ENCODE measurements at regions not wholly inside any gene's neighbourhood (a gene's known extent, or its start where the extent isn't known, plus 50 kb on each side); places are given as distances from the start of the nearest gene placed in this dataset.

- no peak overlapping the region for H4K91ac ChIP-seq (ENCODE audit: insufficient read depth, low read depth, low read length)
- H4K20me1 ChIP-seq (ENCODE audit: insufficient read depth, low read length) = no peaks in the 10 kb centered on the region
- peak overlapping the region; percentile 29; the same call in 1 of the 2 replicates for H2BK20ac ChIP-seq (ENCODE audit: low read depth, low read length)
- no peak overlapping the region for H2AK5ac ChIP-seq (ENCODE audit: low read depth, low read length)
- ATAC-seq (ENCODE audit: low read depth) (peak; percentile 94), DNase-seq (peak; percentile 98)
- H3K36me3 ChIP-seq (ENCODE audit: control insufficient read depth, insufficient read depth, low read length) = no peaks in the 10 kb centered on the region
- ChIA-PET CTCF (interaction anchor here (0.7 kb wide), 1 partner anchor 666 kb away, joined by 5 read pairs; no protein-coding TSS in a partner anchor), POLR2A (ENCODE audit: unreplicated experiment) (no interaction called here)
- no peak overlapping the region for H3K18ac ChIP-seq (ENCODE audit: low read depth, low read length)
- no peak overlapping the region for H2BK15ac ChIP-seq (ENCODE audit: low read depth, low read length)
- H2BK120ac ChIP-seq (ENCODE audit: low read depth, low read length) = peak overlapping the region; percentile 47
- intact Hi-C loops (cut with micrococcal nuclease) (loop anchor here (10.0 kb wide), 2 partner anchors 289 to 659 kb away; partner anchors contain the start of gene RYBP), dilution Hi-C loops (cut with HindIII; ENCODE audit: low sequenced_read_pairs, unreplicated experiment) (no loop called here), in situ Hi-C loops (cut with MboI; ENCODE audit: low sequenced_read_pairs) (no loop called here)
- peaks cover 1% of the 10 kb centered on the region; the same call in 1 of the 2 replicates for H3K4me1 ChIP-seq (ENCODE audit: control insufficient read depth, insufficient read depth, low read length)
- peak overlapping the region; percentile 15; the same call in 1 of the 2 replicates for H3K27ac ChIP-seq (ENCODE audit: insufficient read depth, low read length)
- no peak overlapping the region; the same call in 1 of the 2 replicates for H3K4me2 ChIP-seq (ENCODE audit: low read depth, low read length)
- H4K5ac ChIP-seq (ENCODE audit: low read depth, low read length) = no peak overlapping the region
- no peak overlapping the region for H3K4ac ChIP-seq (ENCODE audit: low read depth, low read length)
- no peak overlapping the region for H3K23ac ChIP-seq (ENCODE audit: low read depth, low read length)
- no peaks in the 10 kb centered on the region for H3K79me1 ChIP-seq (ENCODE audit: low read depth in 1 of 2, low read length in 2 of 2)
- no peak overlapping the region for H3K14ac ChIP-seq (replicated peaks; ENCODE audit: low read depth, low read length)
- H3K9me1 ChIP-seq (ENCODE audit: insufficient read depth, low read length) = no peaks in the 10 kb centered on the region; the same call in 1 of the 2 replicates
- H3K9ac ChIP-seq (ENCODE audit: low read depth, low read length) = no peak overlapping the region
- peak; percentile 13; the same call in 1 of the 2 replicates for TF ChIP-seq RAD21 (IDR thresholded peaks at IDR 0.05; ENCODE audit: low read length)
- no peak for TF ChIP-seq RCOR1 (IDR thresholded peaks at IDR 0.05; ENCODE audit: insufficient replicate concordance, low read length)
- no peak for TF ChIP-seq SMC3 (IDR thresholded peaks at IDR 0.05; ENCODE audit: low read depth, low read length)
- no peak for TF ChIP-seq CTCF (conservative IDR thresholded peaks at IDR 0.05; ENCODE audit: low read depth, low read length)
- no peak for TF ChIP-seq RFX5 (IDR thresholded peaks at IDR 0.05; ENCODE audit: low read depth, low read length)
- TF ChIP-seq CHD1 (IDR thresholded peaks at IDR 0.05; ENCODE audit: low read depth, low read length) = no peak
- no peak for TF ChIP-seq MXI1 (IDR thresholded peaks at IDR 0.05; ENCODE audit: borderline replicate concordance, low read depth, low read length)
- TF ChIP-seq POLR2A (IDR thresholded peaks at IDR 0.05; ENCODE audit: low read depth, low read length) = no peak
- peak; percentile 64 for TF ChIP-seq FOS (IDR thresholded peaks at IDR 0.05; ENCODE audit: low read depth, low read length)
- 0 out of 2 replicates have a peak, but pooled peaks have one; percentile 33 for TF ChIP-seq BHLHE40 (IDR thresholded peaks at IDR 0.05; ENCODE audit: low read depth, low read length)
- 2% methylated on average over 5 of the region's 12 CpGs; no CpG with 5 or more reads in 1 of the 2 experiments for WGBS, 2 experiments (ENCODE audit: extremely low coverage in 2 of 2, insufficient read length in 1 of 2)
- no TSS peak for BruUV-seq (replicated peaks)
- H3K56ac ChIP-seq (ENCODE audit: extremely low read depth, insufficient read depth, low read length) = no peak overlapping the region; the same call in 1 of the 2 replicates
- peaks cover 2% of the 10 kb centered on the region; the same call in 1 of the 2 replicates for H3K9me3 ChIP-seq (ENCODE audit: control insufficient read depth, insufficient read depth, low read length)
- peak overlapping the region in 1 of 2 experiments; percentile 42; a peak in 1 of 4 replicates for H4K8ac ChIP-seq (ENCODE audit: low read depth in 2 of 2, low read length in 2 of 2)
- H3K27me3 ChIP-seq (ENCODE audit: control insufficient read depth, insufficient read depth, low read length) = no peaks in the 10 kb centered on the region; the same call in 1 of the 2 replicates
- H3K4me3 ChIP-seq (ENCODE audit: insufficient read depth, low read depth, low read length) = no peak overlapping the region
- H2AFZ ChIP-seq (replicated peaks; ENCODE audit: low read length, poor library complexity) = peak overlapping the region; percentile 35
- no peak overlapping the region for H2AK9ac ChIP-seq (replicated peaks; ENCODE audit: low read depth, low read length, poor library complexity)
- no peak overlapping the region for H2BK5ac ChIP-seq (ENCODE audit: low read depth, low read length, poor library complexity, severe bottlenecking)
Observed at GRCh38 chr3:72155391-72156064, 370.6 kb upstream of the PROK2 start.

Measured in IMR-90 (cell line).